ENCODE measurements at regions not wholly inside any gene's neighbourhood (a gene's known extent, or its start where the extent isn't known, plus 50 kb on each side); places are given as distances from the start of the nearest gene placed in this dataset.

DNA sequence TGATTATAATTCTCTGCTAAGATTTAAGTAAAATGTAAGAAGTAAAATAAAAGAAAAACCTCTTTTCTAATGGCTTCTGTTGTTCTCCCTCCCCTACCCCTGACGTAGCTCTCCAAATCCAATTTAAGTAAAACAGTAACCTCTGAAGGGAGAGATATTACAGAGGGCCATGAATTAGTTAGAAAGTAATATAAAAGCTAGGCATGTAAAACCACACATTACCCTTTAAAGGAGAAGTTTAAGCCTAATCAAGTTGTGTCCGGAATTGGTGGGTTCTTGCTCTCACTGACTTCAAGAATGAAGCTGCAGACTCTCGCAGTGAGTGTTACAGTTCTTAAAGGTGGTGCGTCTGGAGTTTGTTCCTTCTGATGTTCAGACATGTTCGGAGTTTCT, 116.9 kb upstream of the SCN7A start:
- TF ChIP-seq, protein P1, sequence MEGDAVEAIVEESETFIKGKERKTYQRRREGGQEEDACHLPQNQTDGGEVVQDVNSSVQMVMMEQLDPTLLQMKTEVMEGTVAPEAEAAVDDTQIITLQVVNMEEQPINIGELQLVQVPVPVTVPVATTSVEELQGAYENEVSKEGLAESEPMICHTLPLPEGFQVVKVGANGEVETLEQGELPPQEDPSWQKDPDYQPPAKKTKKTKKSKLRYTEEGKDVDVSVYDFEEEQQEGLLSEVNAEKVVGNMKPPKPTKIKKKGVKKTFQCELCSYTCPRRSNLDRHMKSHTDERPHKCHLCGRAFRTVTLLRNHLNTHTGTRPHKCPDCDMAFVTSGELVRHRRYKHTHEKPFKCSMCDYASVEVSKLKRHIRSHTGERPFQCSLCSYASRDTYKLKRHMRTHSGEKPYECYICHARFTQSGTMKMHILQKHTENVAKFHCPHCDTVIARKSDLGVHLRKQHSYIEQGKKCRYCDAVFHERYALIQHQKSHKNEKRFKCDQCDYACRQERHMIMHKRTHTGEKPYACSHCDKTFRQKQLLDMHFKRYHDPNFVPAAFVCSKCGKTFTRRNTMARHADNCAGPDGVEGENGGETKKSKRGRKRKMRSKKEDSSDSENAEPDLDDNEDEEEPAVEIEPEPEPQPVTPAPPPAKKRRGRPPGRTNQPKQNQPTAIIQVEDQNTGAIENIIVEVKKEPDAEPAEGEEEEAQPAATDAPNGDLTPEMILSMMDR (IDR thresholded peaks at IDR 0.05; ENCODE audit: borderline replicate concordance, extremely low read depth, low read length, poor library complexity, severe bottlenecking), result no peak
- TF ChIP-seq EZH2 (IDR thresholded peaks at IDR 0.05; ENCODE audit: borderline replicate concordance, low read depth, low read length, severe bottlenecking), result no peak
